Aorta (tissue), 5 donors: ENCODE measurements at regions not wholly inside any gene's neighbourhood (a gene's known extent, or its start where the extent isn't known, plus 50 kb on each side); places are given as distances from the start of the nearest gene placed in this dataset.

Source experiments
- ATAC-seq: fragments of 200-7000 bp; cut with Tn5 transposase; one replicate; pipeline ENCODE4 v1.9.1; 2022; ENCODE audit warnings: moderate library complexity; ENCODE audit not compliant: low FRiP score
- DNase-seq, 2 donors: peaks; one replicate each; pipeline ENCODE4 v3.0.0-alpha.2; 2020
- H3K27ac ChIP-seq, 2 donors: one replicate each; pipeline ENCODE4 v1.5.1; 2013; ENCODE audit warnings: low read length in 2 of 2, mild to moderate bottlenecking in 2 of 2, moderate library complexity in 2 of 2, control low read depth in 1 of 2, inconsistent platforms in 1 of 2, low read depth in 1 of 2
- H3K27me3 ChIP-seq, 2 donors: one replicate each; pipeline ENCODE4 v1.6.1; 2013; ENCODE audit warnings: control low read depth in 1 of 2, low read length in 1 of 2, mild to moderate bottlenecking in 1 of 2, moderate library complexity in 1 of 2; ENCODE audit not compliant: insufficient read depth in 2 of 2, control insufficient read depth in 1 of 2
- H3K36me3 ChIP-seq, 2 donors: one replicate each; pipeline ENCODE4 v1.6.1; 2013; ENCODE audit warnings: control low read depth in 1 of 2, low read length in 1 of 2, mild to moderate bottlenecking in 1 of 2; ENCODE audit not compliant: insufficient read depth in 2 of 2, control insufficient read depth in 1 of 2
- H3K4me1 ChIP-seq, 2 donors: one replicate each; pipeline ENCODE4 v1.6.1; 2013; ENCODE audit warnings: low read length in 2 of 2, control low read depth in 1 of 2, mild to moderate bottlenecking in 1 of 2, moderate library complexity in 1 of 2; ENCODE audit not compliant: insufficient read depth in 2 of 2, control insufficient read depth in 1 of 2
- H3K4me3 ChIP-seq, 2 donors: one replicate each; pipeline ENCODE4 v1.5.1; 2013; ENCODE audit warnings: low read length in 2 of 2, control low read depth in 1 of 2, mild to moderate bottlenecking in 1 of 2
- H3K9me3 ChIP-seq: one replicate; pipeline ENCODE4 v1.6.1; 2013; ENCODE audit warnings: mild to moderate bottlenecking, low read length; ENCODE audit not compliant: control insufficient read depth
- WGBS, 2 donors: extraction: QIAGEN DNeasy Blood & Tissue Kit; methylation state at CpG; one replicate each; pipeline ENCODE4 v1.1.7; 2013; 5-methylcytosine and 5-hydroxymethylcytosine counted together
- intact Hi-C, 2 donors: fragments of 100-400 bp; cut with DNase I; formaldehyde crosslinking; loops; one replicate each; pipeline versions ENCODE4 v1.14.2 to v1.15.0; 2022
- donor health status: healthy with polysubstance abuse.
- donor health status: Bipolar disorder and iron deficiency.
- donor health status: DM: no; HTN: no; CAD: no.
- donor health status: DM: no; HTN: no; CAD: no.
- donor health status: DM: yes; HTN: yes; CAD: no.

DNA sequence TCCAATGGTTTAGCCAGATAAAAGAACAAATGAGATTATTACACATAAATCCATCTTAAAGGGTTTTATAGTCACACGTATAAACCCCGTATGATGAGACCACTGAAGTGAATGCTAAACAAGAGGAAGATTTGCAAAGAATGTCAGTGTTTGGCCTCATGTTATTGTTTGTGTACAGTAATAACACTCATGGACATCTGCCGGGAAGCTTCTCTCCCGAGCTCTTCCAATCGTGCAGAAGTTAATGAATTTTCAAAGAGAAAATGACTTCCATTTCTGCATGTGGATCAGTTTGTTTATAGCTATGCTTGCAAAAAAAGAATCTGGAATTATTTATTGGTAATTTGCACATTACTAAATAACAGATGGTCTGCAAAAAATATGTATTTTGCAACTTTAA, 88.5 kb upstream of the APCDD1 start:
- H3K27me3 ChIP-seq = no peaks in the 10 kb centered on the region
- intact Hi-C loops = no loop called here
- no peak for ATAC-seq
- no peaks in the 10 kb centered on the region for H3K36me3 ChIP-seq
- peaks cover 5% of the 10 kb centered on the region for H3K9me3 ChIP-seq
- no peaks in the 10 kb centered on the region for H3K4me1 ChIP-seq
- no peak overlapping the region for H3K27ac ChIP-seq
- no peak overlapping the region for H3K4me3 ChIP-seq
- 98% methylated on average over 5 of the region's 5 CpGs for WGBS, 2 donors
- DNase-seq = no peak

DNA sequence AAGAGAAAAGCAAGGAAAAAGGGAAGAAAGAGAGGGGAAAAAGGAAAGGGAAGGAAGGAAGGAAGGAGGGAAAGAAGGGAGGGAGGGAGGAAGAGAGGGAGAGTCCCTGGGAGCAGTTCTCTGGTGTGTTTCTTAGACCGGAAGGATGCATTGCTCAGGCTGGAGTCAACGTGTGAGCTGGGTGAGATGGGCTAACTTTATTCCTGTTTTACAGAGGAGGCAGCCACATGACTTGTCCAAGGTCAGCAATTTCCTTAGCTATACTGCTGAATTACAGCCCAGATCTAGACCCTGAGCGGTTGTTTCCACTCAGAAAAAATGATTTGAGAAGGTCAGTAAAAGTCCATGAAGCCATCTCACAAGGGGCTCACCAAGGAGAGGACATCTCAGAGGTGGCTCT, 86.6 kb upstream of the APCDD1 start:
- DNase-seq (no peak), ATAC-seq (no peak)
- Histone ChIP-seq H3K4me1 (no peaks in the 10 kb centered on the region), H3K36me3 (no peaks in the 10 kb centered on the region), H3K27me3 (no peaks in the 10 kb centered on the region), H3K9me3 (peaks cover 3% of the 10 kb centered on the region), H3K27ac (no peak overlapping the region), H3K4me3 (no peak overlapping the region)
- intact Hi-C loops = no loop called here
- 88 to 91% methylated on average over 3 of the region's 3 CpGs for WGBS, 2 donors

DNA sequence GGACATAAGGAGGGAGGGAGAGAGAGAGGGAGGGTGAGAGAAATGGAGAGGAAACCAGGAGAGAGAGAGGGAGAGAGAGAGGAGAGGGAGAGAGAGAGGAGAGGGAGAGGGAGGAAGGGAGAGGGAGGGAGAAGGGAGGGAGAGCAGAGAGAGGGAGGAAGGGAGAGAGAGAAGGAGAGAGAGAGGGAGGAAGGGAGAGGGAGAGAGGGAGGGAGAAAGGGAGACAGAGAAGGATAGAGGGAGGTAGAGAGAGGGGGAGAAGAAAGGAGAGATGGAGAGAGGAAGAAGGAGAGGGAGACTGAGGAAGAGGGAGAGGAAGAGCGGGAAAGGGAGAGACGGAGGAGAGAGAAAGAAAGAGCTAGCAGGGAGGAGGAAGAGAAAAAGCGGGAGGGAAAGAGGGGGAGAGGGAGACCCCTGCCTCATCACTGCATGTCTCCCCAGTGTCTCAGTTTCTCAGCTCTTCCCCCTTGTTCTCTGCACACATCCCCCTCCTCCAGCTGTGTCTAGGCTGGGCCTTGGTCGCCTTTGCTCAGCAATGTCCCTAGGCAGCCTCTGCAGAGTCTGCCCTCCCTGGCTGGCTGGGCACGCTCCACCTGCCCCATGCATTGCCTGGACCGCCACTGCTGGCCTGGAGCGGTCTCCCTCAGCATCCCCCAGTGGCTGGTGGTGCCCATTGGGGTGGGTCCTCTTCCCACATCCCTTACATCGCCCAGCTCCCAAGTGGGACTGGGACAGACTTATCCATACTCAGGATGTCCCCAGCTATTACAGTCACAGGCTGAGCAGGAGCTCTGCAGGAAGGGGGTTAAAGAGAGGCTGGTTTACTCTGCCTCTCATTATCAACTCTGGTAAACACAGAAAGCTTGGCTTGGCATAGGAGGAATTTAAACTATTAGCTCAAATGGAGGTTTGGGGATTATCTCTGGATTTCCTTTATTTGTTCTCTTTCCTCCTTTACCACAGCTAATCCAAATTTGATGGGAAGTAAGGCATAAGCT, 85.7 kb upstream of the APCDD1 start:
- Histone ChIP-seq H3K27ac (no peak overlapping the region), H3K27me3 (no peaks in the 10 kb centered on the region), H3K9me3 (peaks cover 3% of the 10 kb centered on the region), H3K4me1 (no peaks in the 10 kb centered on the region), H3K36me3 (no peaks in the 10 kb centered on the region), H3K4me3 (no peak overlapping the region)
- WGBS, 2 donors = 82 to 84% methylated on average over 8 of the region's 8 CpGs
- DNase-seq (no peak), ATAC-seq (peak; percentile 52)
- intact Hi-C loops = no loop called here

- intact Hi-C loops = no loop called here
- WGBS, 2 donors = 87 to 90% methylated on average over 7 of the region's 7 CpGs
- Histone ChIP-seq H3K36me3 (no peaks in the 10 kb centered on the region), H3K27ac (no peak overlapping the region), H3K4me3 (no peak overlapping the region), H3K4me1 (no peaks in the 10 kb centered on the region), H3K9me3 (no peaks in the 10 kb centered on the region), H3K27me3 (no peaks in the 10 kb centered on the region)
- ATAC-seq (no peak), DNase-seq (no peak)
Observed at GRCh38 chr18:10370716-10371115, 83.7 kb upstream of the APCDD1 start.

- DNase-seq = no peak
- no peaks in the 10 kb centered on the region for H3K4me1 ChIP-seq
- ATAC-seq = no peak
- 92 to 96% methylated on average over 3 of the region's 3 CpGs for WGBS, 2 donors
- intact Hi-C loops = no loop called here
- H3K27me3 ChIP-seq = no peaks in the 10 kb centered on the region
- no peaks in the 10 kb centered on the region for H3K36me3 ChIP-seq
- H3K9me3 ChIP-seq = no peaks in the 10 kb centered on the region
- no peak overlapping the region for H3K27ac ChIP-seq
- no peak overlapping the region for H3K4me3 ChIP-seq
Observed at GRCh38 chr18:10371165-10371564, 83.3 kb upstream of the APCDD1 start.

DNA sequence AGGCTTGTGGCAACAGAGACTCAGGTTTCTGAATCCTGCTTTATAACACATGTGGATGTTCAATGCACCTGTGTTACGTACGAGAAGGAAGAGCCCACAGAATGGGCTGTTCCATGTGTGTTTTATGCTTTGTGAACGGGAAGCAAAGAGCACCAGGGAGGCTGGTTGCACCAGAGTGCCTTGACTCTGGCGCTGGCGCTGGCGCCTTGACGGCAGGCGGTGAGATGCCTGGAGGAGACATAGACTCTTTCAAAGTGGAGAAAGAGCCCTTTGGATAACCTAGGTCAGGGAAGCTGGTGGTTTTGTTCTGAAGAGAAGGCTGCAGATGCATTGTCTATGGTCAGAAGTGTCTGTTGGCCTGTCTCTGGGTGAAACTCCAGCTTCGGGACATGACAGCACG, 80.2 kb upstream of the APCDD1 start:
- 92 to 98% methylated on average over 10 of the region's 10 CpGs for WGBS, 2 donors
- intact Hi-C loops = no loop called here
- DNase-seq = no peak

DNA sequence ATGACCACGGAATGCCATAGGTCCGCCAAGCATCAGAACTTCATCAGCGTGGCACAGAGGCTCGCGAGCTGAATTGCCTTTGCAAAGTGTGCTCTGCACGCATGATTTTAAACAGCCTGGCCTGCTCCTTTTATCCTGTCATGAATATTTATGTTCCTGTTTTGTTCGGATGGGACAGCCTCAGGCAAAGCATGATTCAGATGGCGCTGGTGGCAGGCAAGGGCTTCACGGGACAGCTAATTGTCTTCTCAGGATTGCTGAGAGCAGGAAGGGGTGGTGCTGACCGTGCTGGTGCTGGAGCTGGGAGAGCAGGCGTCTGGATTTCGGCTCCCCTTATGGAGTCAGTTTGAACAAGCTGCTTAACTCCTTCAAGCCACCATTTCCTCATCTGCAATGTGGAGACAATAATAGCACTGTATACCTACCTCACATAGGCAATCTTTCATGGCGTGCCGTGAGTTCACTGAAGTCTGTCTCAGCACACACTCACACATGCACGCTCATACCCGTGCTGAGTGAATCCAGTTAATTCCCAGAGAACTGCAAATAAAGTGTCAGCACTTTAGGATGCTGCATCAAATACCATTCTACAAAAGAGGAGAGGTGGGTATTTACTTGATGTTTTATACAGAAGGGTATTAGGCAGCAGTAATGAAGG, 79.7 kb upstream of the APCDD1 start:
- no peaks in the 10 kb centered on the region for H3K27me3 ChIP-seq
- H3K4me1 ChIP-seq = no peaks in the 10 kb centered on the region
- H3K36me3 ChIP-seq = no peaks in the 10 kb centered on the region
- H3K27ac ChIP-seq = no peak overlapping the region
- intact Hi-C loops = no loop called here
- no peaks in the 10 kb centered on the region for H3K9me3 ChIP-seq
- ATAC-seq (no peak), DNase-seq (no peak)
- 97 to 98% methylated on average over 16 of the region's 16 CpGs for WGBS, 2 donors
- no peak overlapping the region for H3K4me3 ChIP-seq

More for the DNA sequence above, 80.2 kb upstream of the APCDD1 start:
- H3K27ac ChIP-seq = no peak overlapping the region
- no peaks in the 10 kb centered on the region for H3K4me1 ChIP-seq
- no peak for ATAC-seq
- no peaks in the 10 kb centered on the region for H3K27me3 ChIP-seq
- no peaks in the 10 kb centered on the region for H3K36me3 ChIP-seq
- H3K9me3 ChIP-seq = no peaks in the 10 kb centered on the region
- no peak overlapping the region for H3K4me3 ChIP-seq

GRCh38 chr18:10376731-10377130, 77.7 kb upstream of the APCDD1 start:
- 9 to 10% methylated on average over 10 of the region's 10 CpGs for WGBS, 2 donors
- Histone ChIP-seq H3K27me3 (no peaks in the 10 kb centered on the region), H3K4me3 (no peak overlapping the region), H3K27ac (no peak overlapping the region), H3K4me1 (no peaks in the 10 kb centered on the region), H3K36me3 (no peaks in the 10 kb centered on the region), H3K9me3 (no peaks in the 10 kb centered on the region)
- no peak for DNase-seq
- peak; percentile 67 for ATAC-seq
- intact Hi-C loops = no loop called here

DNA sequence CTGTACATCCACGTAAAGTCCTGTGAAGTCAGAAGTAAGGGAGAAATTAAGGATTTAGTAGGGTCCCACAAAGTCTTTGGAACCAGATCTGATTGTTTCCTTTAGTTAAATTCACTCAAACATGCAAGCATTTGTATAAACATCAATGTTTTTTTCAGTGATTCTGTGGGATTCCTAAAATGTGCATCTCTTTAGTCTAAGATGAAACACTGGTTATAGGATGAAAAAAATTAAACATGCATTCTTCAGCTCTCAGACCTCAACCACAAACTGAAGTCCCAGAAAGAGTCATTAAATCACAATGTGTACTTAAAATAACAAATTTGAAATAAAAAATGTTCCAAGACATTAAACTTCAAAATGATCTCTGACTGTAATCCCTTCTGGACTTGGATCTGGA, 76.5 kb upstream of the APCDD1 start:
- ATAC-seq (no peak), DNase-seq (no peak)
- WGBS, 2 donors = 92% methylated on average over 1 of the region's 1 CpG
- Histone ChIP-seq H3K27me3 (no peaks in the 10 kb centered on the region), H3K27ac (no peak overlapping the region), H3K9me3 (peaks cover 1% of the 10 kb centered on the region), H3K36me3 (no peaks in the 10 kb centered on the region), H3K4me1 (no peaks in the 10 kb centered on the region), H3K4me3 (no peak overlapping the region)
- intact Hi-C loops = no loop called here
